ENCODE measurements at regions not wholly inside any gene's neighbourhood (a gene's known extent, or its start where the extent isn't known, plus 50 kb on each side); places are given as distances from the start of the nearest gene placed in this dataset.
A peak's percentile ranks its signal among the peaks of the same experiment; 100 is the strongest.

- peak; percentile 71 to 84 for DNase-seq (ENCODE audit: low read depth in 1 of 2, low spot score in 2 of 2)
- H3K9me3 ChIP-seq (replicated peaks), result no peaks in the 10 kb centered on the region
- H3K4me1 ChIP-seq (replicated peaks), result peaks cover 15% of the 10 kb centered on the region
- H3K27ac ChIP-seq, result peak overlapping the region; percentile 92
- no peaks in the 10 kb centered on the region for H3K27me3 ChIP-seq (replicated peaks)
- H3K36me3 ChIP-seq, result no peaks in the 10 kb centered on the region
- H3K4me3 ChIP-seq, result no peak overlapping the region
Observed at GRCh38 chr5:86979811-86980411, 287.8 kb upstream of the RASA1 start.

GRCh38 chr5:86981898-86982297, 285.8 kb upstream of the RASA1 start:
- Histone ChIP-seq H3K27me3 (replicated peaks) (no peaks in the 10 kb centered on the region), H3K9me3 (replicated peaks) (no peaks in the 10 kb centered on the region), H3K27ac (no peak overlapping the region), H3K4me1 (replicated peaks) (peaks cover 15% of the 10 kb centered on the region), H3K36me3 (no peaks in the 10 kb centered on the region), H3K4me3 (no peak overlapping the region)
- no peak for DNase-seq (ENCODE audit: low read depth in 1 of 2, low spot score in 2 of 2)

GRCh38 chr5:86983208-86983607, 284.5 kb upstream of the RASA1 start:
- Histone ChIP-seq H3K36me3 (no peaks in the 10 kb centered on the region), H3K4me3 (no peak overlapping the region), H3K27ac (no peak overlapping the region), H3K9me3 (replicated peaks) (no peaks in the 10 kb centered on the region), H3K27me3 (replicated peaks) (no peaks in the 10 kb centered on the region), H3K4me1 (replicated peaks) (peaks cover 15% of the 10 kb centered on the region)
- no peak for DNase-seq (ENCODE audit: low read depth in 1 of 2, low spot score in 2 of 2)

- no peak for DNase-seq (ENCODE audit: low read depth in 1 of 2, low spot score in 2 of 2)
- no peaks in the 10 kb centered on the region for H3K4me1 ChIP-seq (replicated peaks)
- H3K27me3 ChIP-seq (replicated peaks), result no peaks in the 10 kb centered on the region
Observed at GRCh38 chr5:86986837-86987236, 280.8 kb upstream of the RASA1 start.

GRCh38 chr5:86997516-86997915, 270.2 kb upstream of the RASA1 start:
- Histone ChIP-seq H3K4me3 (no peak overlapping the region), H3K27ac (no peak overlapping the region), H3K4me1 (replicated peaks) (no peaks in the 10 kb centered on the region), H3K27me3 (replicated peaks) (no peaks in the 10 kb centered on the region; the same call in 1 of the 2 replicates), H3K36me3 (no peaks in the 10 kb centered on the region), H3K9me3 (replicated peaks) (no peaks in the 10 kb centered on the region)
- no peak for DNase-seq (ENCODE audit: low read depth in 1 of 2, low spot score in 2 of 2)

More at GRCh38 chr5:86986837-86987236, 280.8 kb upstream of the RASA1 start:
- H3K4me3 ChIP-seq, result no peak overlapping the region
- no peak overlapping the region for H3K27ac ChIP-seq
- H3K36me3 ChIP-seq, result no peaks in the 10 kb centered on the region
- H3K9me3 ChIP-seq (replicated peaks), result no peaks in the 10 kb centered on the region

- DNase-seq (ENCODE audit: low read depth in 1 of 2, low spot score in 2 of 2), result no peak
- Histone ChIP-seq H3K27ac (no peak overlapping the region), H3K4me3 (no peak overlapping the region), H3K27me3 (replicated peaks) (no peaks in the 10 kb centered on the region; the same call in 1 of the 2 replicates), H3K9me3 (replicated peaks) (no peaks in the 10 kb centered on the region), H3K4me1 (replicated peaks) (no peaks in the 10 kb centered on the region), H3K36me3 (no peaks in the 10 kb centered on the region)
Observed at GRCh38 chr5:86999951-87000350, 267.7 kb upstream of the RASA1 start.

- no peaks in the 10 kb centered on the region; the same call in 1 of the 2 replicates for H3K27me3 ChIP-seq (replicated peaks)
- H3K36me3 ChIP-seq, result no peaks in the 10 kb centered on the region
- H3K4me1 ChIP-seq (replicated peaks), result no peaks in the 10 kb centered on the region
- no peaks in the 10 kb centered on the region for H3K9me3 ChIP-seq (replicated peaks)
- no peak for DNase-seq (ENCODE audit: low read depth in 1 of 2, low spot score in 2 of 2)
- H3K27ac ChIP-seq, result no peak overlapping the region
- no peak overlapping the region for H3K4me3 ChIP-seq
Observed at GRCh38 chr5:87002485-87002884, 265.2 kb upstream of the RASA1 start.

GRCh38 chr5:87004101-87004500, 263.6 kb upstream of the RASA1 start:
- no peak overlapping the region for H3K27ac ChIP-seq
- DNase-seq (ENCODE audit: low read depth in 1 of 2, low spot score in 2 of 2), result no peak
- no peak overlapping the region for H3K4me3 ChIP-seq
- H3K9me3 ChIP-seq (replicated peaks), result no peaks in the 10 kb centered on the region
- peaks cover 3% of the 10 kb centered on the region; the same call in 1 of the 2 replicates for H3K4me1 ChIP-seq (replicated peaks)
- H3K27me3 ChIP-seq (replicated peaks), result no peaks in the 10 kb centered on the region
- no peaks in the 10 kb centered on the region for H3K36me3 ChIP-seq

- Histone ChIP-seq H3K27ac (no peak overlapping the region), H3K4me1 (replicated peaks) (peaks cover 7% of the 10 kb centered on the region), H3K36me3 (no peaks in the 10 kb centered on the region), H3K4me3 (no peak overlapping the region), H3K9me3 (replicated peaks) (no peaks in the 10 kb centered on the region), H3K27me3 (replicated peaks) (no peaks in the 10 kb centered on the region)
- no peak for DNase-seq (ENCODE audit: low read depth in 1 of 2, low spot score in 2 of 2)
Observed at GRCh38 chr5:87007737-87008136, 259.9 kb upstream of the RASA1 start.

GRCh38 chr5:87008751-87009560, 258.7 kb upstream of the RASA1 start:
- Histone ChIP-seq H3K36me3 (no peaks in the 10 kb centered on the region), H3K27ac (no peak overlapping the region), H3K4me1 (replicated peaks) (peaks cover 7% of the 10 kb centered on the region), H3K9me3 (replicated peaks) (no peaks in the 10 kb centered on the region), H3K4me3 (no peak overlapping the region), H3K27me3 (replicated peaks) (no peaks in the 10 kb centered on the region)
- DNase-seq (ENCODE audit: low read depth in 1 of 2, low spot score in 2 of 2), result peak in 1 of 2 experiments; percentile 12

- Histone ChIP-seq H3K27me3 (replicated peaks) (no peaks in the 10 kb centered on the region), H3K9me3 (replicated peaks) (no peaks in the 10 kb centered on the region), H3K27ac (no peak overlapping the region), H3K4me1 (replicated peaks) (peaks cover 7% of the 10 kb centered on the region), H3K4me3 (no peak overlapping the region), H3K36me3 (no peaks in the 10 kb centered on the region)
- no peak for DNase-seq (ENCODE audit: low read depth in 1 of 2, low spot score in 2 of 2)
Observed at GRCh38 chr5:87010736-87011135, 256.9 kb upstream of the RASA1 start.

GRCh38 chr5:87015901-87016300, 251.8 kb upstream of the RASA1 start:
- no peak overlapping the region for H3K27ac ChIP-seq
- no peak overlapping the region for H3K4me3 ChIP-seq
- H3K27me3 ChIP-seq (replicated peaks), result no peaks in the 10 kb centered on the region
- H3K36me3 ChIP-seq, result no peaks in the 10 kb centered on the region
- H3K4me1 ChIP-seq (replicated peaks), result no peaks in the 10 kb centered on the region; the same call in 1 of the 2 replicates
- no peaks in the 10 kb centered on the region for H3K9me3 ChIP-seq (replicated peaks)
- no peak for DNase-seq (ENCODE audit: low read depth in 1 of 2, low spot score in 2 of 2)

GRCh38 chr5:87020099-87020934, 247.4 kb upstream of the RASA1 start:
- no peaks in the 10 kb centered on the region; the same call in 1 of the 2 replicates for H3K4me1 ChIP-seq (replicated peaks)

More at GRCh38 chr5:87020099-87020934, 247.4 kb upstream of the RASA1 start:
- H3K27me3 ChIP-seq (replicated peaks), result no peaks in the 10 kb centered on the region
- H3K27ac ChIP-seq, result no peak overlapping the region
- H3K9me3 ChIP-seq (replicated peaks), result no peaks in the 10 kb centered on the region
- no peak for DNase-seq (ENCODE audit: low read depth in 1 of 2, low spot score in 2 of 2)
- no peak overlapping the region for H3K4me3 ChIP-seq
- H3K36me3 ChIP-seq, result no peaks in the 10 kb centered on the region

All from SJSA1 (cell line).